Stimulated activated CD4-positive, alpha-beta T cell treated with anti-CD3 and anti-CD28 coated beads, Interleukin-15, amount 100 ng/mL, for 1 hour (primary cell): ENCODE measurements at regions not wholly inside any gene's neighbourhood (a gene's known extent, or its start where the extent isn't known, plus 50 kb on each side); places are given as distances from the start of the nearest gene placed in this dataset.

Experiments
- DNase-seq, 2 donors: peaks; one replicate each; pipeline ENCODE4 v3.0.0-alpha.2; 2020; ENCODE audit warnings: low read depth in 1 of 2, low spot score in 1 of 2

GRCh38 chr5:89994266-89994665 is 415.3 kb downstream of the CETN3 start:
- DNase-seq = no peak

DNA sequence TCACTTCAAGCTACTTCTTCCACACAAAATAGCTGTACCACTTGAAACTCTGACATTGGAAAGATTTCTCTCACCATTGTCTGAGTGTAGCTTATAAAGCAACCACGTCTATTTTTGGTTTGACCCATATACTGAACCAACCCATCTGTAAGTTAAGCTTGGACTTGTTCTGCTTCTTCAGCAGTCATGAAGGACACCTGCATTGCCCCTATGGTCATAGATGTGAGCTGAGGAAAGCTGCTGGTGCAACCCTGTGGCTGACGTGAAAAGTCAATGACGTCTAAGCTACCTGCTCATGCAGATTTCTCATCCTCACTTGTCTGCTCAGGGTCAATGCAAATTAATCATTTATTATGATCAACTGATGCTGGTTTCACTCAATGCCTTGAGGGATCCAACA is 417.4 kb downstream of the CETN3 start:
- no peak for DNase-seq

GRCh38 chr5:89991592-89991991 is 418.0 kb downstream of the CETN3 start:
- DNase-seq = no peak

DNA sequence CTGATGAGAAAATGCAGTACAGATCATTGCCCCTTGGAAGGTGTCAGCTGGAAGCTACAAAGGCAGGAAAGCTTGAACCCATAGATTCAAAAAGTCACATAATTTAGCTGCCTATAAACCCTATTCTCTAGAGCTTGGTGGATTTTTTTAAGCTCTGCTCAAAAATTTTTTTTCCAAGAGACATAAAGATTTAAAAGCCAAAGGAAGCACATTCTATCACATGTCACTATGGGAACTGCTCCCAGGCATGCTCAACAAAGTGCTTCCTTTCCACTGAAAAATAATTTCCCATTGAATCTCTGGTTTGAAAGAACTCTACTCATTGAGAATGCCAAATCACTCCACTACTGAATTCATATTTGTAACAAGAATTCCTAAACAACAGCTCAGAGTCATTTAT is 419.8 kb downstream of the CETN3 start:
- DNase-seq = no peak

DNA sequence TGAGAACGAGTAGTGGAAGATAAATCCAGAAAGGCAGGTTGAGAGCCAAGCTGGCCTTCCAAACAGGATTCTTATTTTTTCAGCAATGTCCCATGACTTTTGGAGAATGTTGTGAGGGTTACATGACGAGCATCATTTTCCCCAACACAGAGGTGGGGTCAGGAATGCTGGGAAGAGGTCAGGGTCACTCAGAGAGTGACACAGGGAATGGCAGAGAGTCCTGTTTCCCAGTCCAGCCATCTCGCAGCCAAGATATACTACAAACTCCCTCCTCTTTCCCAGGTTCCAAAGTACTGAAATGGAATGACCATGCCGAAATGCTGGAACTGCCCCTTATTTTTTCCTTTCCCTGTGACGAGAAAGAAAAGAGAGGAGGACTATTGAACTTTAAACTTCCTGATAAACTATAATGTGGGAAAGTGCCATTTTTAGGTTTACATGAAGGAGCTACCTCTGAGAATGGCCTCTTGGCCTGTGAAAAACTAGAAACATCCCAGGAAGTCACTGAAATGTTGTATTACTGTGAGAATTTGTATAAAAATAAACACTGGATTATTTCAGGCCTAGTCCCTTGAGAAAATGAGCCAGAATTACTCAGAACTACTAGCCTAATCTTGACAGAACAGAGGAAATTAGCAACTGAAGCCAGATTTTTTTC is 420.4 kb downstream of the CETN3 start:
- no peak for DNase-seq

DNA sequence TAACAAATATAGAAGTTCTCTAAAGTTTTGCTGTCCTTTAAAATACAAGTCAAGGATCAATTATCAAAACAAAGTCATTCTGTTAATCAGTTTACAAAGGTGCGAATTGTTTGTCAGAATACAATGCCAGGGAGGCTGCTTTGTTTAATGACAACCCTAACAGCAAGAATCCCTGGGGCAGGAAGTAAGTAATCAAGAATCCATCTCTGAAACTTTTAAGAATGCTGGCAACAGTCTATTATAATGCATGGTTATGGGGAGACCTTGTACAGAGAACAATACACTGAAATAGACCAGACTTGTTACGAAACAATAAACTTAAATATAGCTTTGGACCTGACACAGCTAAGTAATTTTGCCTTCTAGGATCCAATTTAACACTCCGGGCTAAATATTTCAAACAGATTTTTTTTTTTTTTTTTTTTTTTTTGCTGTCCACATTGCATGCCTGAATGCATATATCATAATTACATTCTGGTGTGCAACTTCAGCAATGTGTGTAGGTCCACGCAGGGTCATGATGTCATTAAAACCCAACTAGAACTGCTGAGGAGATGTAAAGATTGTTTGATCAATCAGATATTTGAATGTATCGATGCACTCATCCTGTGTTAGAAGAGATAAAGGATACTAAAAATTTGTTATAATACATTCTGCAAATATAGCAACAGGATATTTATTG is 421.3 kb downstream of the CETN3 start:
- DNase-seq = no peak

DNA sequence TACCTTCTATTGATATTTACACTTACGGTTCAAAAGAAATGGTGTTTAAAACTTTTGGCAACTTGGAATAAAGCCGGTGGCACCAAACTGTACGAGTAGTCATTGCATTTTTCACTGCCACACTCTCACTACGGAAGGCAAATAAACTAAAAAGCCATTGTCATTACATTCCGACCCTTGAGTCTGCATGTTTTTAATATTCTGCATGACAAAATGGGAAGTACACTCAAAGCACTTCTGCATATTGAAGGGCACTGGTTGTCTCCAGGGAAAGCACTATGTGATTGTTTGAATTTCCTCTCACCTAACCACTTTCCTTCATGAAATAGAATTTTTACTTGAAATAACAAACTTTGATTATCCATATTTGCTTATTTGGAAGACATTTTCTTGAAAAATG is 426.3 kb downstream of the CETN3 start:
- DNase-seq = no peak

GRCh38 chr5:89981878-89982773 is 427.4 kb downstream of the CETN3 start:
- no peak for DNase-seq

GRCh38 chr5:89981021-89981420 is 428.5 kb downstream of the CETN3 start:
- DNase-seq = no peak

GRCh38 chr5:89973516-89973915 is 436.0 kb downstream of the CETN3 start:
- no peak for DNase-seq

DNA sequence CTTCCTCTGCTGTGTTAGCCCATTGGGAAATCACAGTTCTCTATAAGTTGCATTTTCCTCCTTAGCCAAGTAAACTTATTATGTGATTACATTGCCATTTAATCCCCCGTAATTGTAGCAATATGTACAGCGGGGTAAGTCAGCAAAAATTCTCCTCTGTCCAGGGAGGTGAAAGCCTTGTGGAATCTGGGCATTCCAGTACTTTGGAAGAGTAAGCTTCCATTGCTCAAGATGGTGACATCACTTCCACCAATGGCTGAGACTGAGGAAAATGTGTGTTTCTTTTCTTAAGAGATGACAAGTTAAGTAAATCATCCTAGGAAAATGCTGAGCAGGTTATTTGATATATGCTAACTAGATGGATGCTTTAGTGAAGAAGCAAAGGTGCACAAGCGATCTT is 436.7 kb downstream of the CETN3 start:
- no peak for DNase-seq

DNA sequence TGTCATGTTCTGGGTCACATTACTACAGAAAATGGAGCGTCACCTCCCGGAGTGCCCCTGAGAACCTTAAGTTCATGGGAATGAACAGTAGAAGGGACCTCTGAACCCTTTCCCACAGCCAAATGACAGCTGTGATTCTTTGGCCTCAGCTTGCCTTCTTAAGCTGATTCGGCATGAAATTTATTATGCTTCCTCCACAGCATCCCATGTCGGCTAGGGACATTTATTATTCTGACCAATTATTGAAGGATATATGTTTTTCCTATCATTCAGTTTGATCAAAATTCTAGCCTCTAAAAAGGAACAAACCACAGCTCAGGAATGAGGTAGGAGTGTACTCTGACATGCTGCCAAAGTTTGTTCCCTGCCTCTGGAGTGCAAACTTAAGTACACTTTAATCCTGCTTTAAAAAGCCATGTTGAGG is 440.6 kb downstream of the CETN3 start:
- DNase-seq = no peak

GRCh38 chr5:89967771-89968444 is 441.6 kb downstream of the CETN3 start:
- DNase-seq = no peak

DNA sequence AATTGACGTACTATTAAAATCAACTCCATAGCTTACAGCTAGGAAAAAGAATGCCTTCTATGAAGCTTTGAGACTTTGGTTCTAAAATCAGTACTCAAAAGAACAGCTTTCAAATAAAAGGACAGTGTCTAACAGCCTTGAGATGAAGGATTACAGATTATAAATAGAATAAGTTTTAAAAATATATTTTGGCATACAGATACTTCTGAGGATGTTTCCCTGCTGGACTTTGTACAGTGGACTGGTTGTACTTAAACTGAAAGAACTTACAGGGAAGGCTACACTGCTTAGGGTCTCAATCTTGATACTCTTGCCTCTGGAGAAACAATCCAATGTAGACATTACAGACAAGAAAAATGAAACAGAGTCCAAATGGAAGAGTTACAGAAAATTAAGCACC is 452.7 kb downstream of the CETN3 start:
- no peak for DNase-seq

DNA sequence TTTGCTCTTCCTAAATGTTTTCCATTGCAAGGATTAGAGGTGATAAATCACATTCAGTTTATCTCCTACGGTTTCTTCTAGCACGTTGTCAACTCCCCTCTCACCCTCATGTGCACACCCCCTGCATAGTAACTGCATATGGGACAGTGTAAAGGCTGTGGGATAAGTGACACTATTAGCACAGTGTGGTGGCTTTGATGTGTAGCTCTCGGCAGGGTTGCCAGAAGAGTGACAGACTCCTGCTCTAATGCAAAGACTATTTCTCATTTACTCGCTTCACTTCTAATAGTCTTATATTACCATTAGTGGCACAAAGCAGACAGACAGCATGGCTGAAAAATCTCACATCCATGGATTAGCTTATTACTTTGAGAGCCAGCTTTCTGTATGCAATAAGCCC is 454.6 kb downstream of the CETN3 start:
- DNase-seq = no peak

DNA sequence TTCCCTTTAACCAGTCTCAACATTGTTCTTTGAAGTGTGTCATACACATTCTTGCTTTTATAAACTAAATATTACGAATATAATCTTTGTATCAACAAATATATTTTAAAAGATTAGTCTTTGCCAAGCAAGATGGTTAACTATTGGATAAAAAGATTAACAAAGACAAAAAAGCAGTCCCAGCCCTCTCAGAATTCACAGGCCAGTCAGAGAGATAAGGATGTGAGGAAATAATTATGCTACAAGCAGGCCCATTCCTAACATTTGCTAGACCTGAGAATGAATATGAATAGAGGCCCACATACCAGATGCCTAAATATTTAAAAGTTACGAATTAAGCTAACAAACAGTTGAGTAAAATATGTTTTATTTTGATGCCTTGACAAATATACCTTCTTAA is 457.7 kb downstream of the CETN3 start:
- no peak for DNase-seq

GRCh38 chr5:89950234-89950633 is 459.3 kb downstream of the CETN3 start:
- no peak for DNase-seq

DNA sequence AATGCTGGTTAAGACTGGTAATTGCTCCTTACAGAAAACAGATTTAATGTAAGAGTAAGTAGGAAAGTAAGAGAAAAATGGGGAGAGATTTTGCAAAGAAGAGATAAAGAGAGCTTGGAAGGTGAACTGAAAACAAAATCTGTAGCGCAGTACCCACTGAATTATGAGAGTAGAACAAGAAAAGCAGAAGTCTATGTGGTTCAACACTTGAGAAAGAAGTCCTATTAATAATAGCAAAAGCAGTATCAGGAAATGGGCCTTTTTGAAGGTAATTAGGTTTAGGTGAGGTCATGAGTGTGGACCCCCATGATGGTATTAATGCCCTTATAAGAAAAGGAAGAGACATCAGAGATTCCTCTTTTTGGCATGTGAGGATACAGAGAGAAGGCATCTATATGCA is 460.6 kb downstream of the CETN3 start:
- DNase-seq = no peak

- no peak for DNase-seq
Measured at GRCh38 chr5:89946916-89947315, 462.6 kb downstream of the CETN3 start.

GRCh38 chr5:89946508-89946907 is 463.0 kb downstream of the CETN3 start:
- no peak for DNase-seq

GRCh38 chr5:89942171-89942570 is 467.4 kb downstream of the CETN3 start:
- DNase-seq = no peak

GRCh38 chr5:89936576-89936975 is 473.0 kb downstream of the CETN3 start:
- no peak for DNase-seq
